Skeletal muscle tissue (tissue), 3 donors: ENCODE measurements at regions not wholly inside any gene's neighbourhood (a gene's known extent, or its start where the extent isn't known, plus 50 kb on each side); places are given as distances from the start of the nearest gene placed in this dataset.
"Not testable (repeated sequence)": the region's sequence is repeated elsewhere in the genome, so short reads cannot be mapped to it uniquely, and the experiment has no call there.

ENCODE experiments used
- H3K27ac ChIP-seq: one replicate; pipeline ENCODE4 v1.7.0; 2013; ENCODE audit warnings: mild to moderate bottlenecking, low read depth, low read length, inconsistent platforms
- H3K27me3 ChIP-seq, 3 donors: one replicate each; pipeline ENCODE4 v1.7.0; 2013; ENCODE audit warnings: low read length in 3 of 3; ENCODE audit not compliant: control insufficient read depth in 3 of 3, insufficient read depth in 3 of 3
- H3K36me3 ChIP-seq, 3 donors: one replicate each; pipeline ENCODE4 v1.7.0; 2013; ENCODE audit warnings: low read length in 3 of 3; ENCODE audit not compliant: control insufficient read depth in 3 of 3, insufficient read depth in 3 of 3
- H3K4me1 ChIP-seq, 3 donors: one replicate each; pipeline ENCODE4 v1.7.0; 2013; ENCODE audit warnings: low read length in 3 of 3, mild to moderate bottlenecking in 3 of 3; ENCODE audit not compliant: control insufficient read depth in 3 of 3, insufficient read depth in 3 of 3
- H3K4me3 ChIP-seq, 3 donors: one replicate each; pipeline ENCODE4 v1.7.0; 2013; ENCODE audit warnings: low read length in 3 of 3
- H3K9ac ChIP-seq, 3 donors: one replicate each; pipeline ENCODE4 v1.7.0; 2013; ENCODE audit warnings: low read length in 3 of 3, mild to moderate bottlenecking in 3 of 3, moderate library complexity in 2 of 3, low read depth in 1 of 3
- H3K9me3 ChIP-seq, 3 donors: one replicate each; pipeline ENCODE4 v1.7.0; 2013; ENCODE audit warnings: low read length in 3 of 3; ENCODE audit not compliant: control insufficient read depth in 3 of 3
- donor health status: Osteomylitis.

DNA sequence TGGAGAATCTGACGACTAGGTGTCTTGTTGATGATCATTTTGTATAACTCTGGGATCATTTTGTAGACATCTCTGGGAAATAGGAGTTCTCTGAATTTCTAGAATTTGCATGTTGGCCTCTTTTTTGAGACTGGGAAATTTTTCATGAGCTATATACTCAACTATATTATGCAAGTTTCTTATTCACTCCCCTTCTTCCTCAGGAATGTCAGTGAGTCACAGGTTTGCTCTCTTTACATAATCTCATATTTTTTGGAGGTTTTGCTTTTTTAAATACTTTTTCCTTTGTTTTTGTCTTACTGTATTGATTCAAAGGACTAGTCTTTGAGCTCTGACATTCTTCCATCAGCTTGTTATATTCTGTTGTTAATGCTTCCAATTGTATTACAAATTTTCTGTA, 1324.2 kb downstream of the TECRL start:
- H3K27me3 ChIP-seq: no peaks in the 10 kb centered on the region
- no peaks in the 10 kb centered on the region for H3K4me1 ChIP-seq
- peaks cover 0 to 5% (median 2%) of the 10 kb centered on the region in 3 donors for H3K9me3 ChIP-seq
- no peak overlapping the region for H3K4me3 ChIP-seq
- H3K36me3 ChIP-seq: no peaks in the 10 kb centered on the region
- H3K27ac ChIP-seq: no peak overlapping the region
- no peak overlapping the region for H3K9ac ChIP-seq

GRCh38 chr4:63080934-63081333, 1328.3 kb downstream of the TECRL start:
- H3K4me3 ChIP-seq: no peak overlapping the region
- H3K27me3 ChIP-seq: no peaks in the 10 kb centered on the region
- H3K9ac ChIP-seq: no peak overlapping the region
- no peak overlapping the region for H3K27ac ChIP-seq
- peaks cover 0 to 8% (median 2%) of the 10 kb centered on the region in 3 donors for H3K9me3 ChIP-seq
- no peaks in the 10 kb centered on the region for H3K36me3 ChIP-seq
- no peaks in the 10 kb centered on the region for H3K4me1 ChIP-seq

GRCh38 chr4:63063760-63064159, 1345.5 kb downstream of the TECRL start:
- H3K27ac ChIP-seq: no peak overlapping the region
- H3K27me3 ChIP-seq: no peaks in the 10 kb centered on the region
- no peaks in the 10 kb centered on the region for H3K36me3 ChIP-seq
- no peaks in the 10 kb centered on the region for H3K4me1 ChIP-seq
- H3K4me3 ChIP-seq: no peak overlapping the region
- H3K9ac ChIP-seq: no peak overlapping the region
- no peaks in the 10 kb centered on the region for H3K9me3 ChIP-seq

GRCh38 chr4:63062891-63063290, 1346.4 kb downstream of the TECRL start:
- not testable (repeated sequence) for H3K4me1 ChIP-seq, H3K27ac ChIP-seq, H3K4me3 ChIP-seq, H3K36me3 ChIP-seq, H3K9ac ChIP-seq, H3K27me3 ChIP-seq, H3K9me3 ChIP-seq

DNA sequence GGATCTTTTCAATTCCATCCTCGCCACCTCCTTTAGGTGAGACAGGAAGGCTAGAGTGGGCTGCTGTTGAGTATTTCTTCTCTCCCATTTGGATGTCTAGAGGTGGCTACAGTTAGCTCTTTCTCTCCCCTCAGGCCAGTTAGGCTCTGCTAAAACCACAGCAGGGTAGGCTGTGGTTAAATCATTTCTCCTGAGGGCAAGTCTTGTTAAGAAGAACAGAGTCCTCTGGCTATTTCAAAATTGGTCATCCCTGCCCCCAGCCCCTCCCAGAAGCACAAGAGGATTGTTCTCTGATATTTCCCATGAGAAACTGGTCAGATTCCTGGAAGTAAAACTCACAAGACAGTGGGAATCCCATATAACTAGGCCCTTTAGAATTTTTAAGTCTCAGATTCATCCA, 1359.5 kb downstream of the TECRL start:
- Histone ChIP-seq H3K9ac (no peak overlapping the region), H3K36me3 (no peaks in the 10 kb centered on the region), H3K4me1 (no peaks in the 10 kb centered on the region), H3K27ac (no peak overlapping the region), H3K9me3 (no peaks in the 10 kb centered on the region), H3K4me3 (no peak overlapping the region), H3K27me3 (no peaks in the 10 kb centered on the region)

- Histone ChIP-seq H3K9ac (no peak overlapping the region), H3K36me3 (no peaks in the 10 kb centered on the region), H3K27me3 (no peaks in the 10 kb centered on the region), H3K27ac (no peak overlapping the region), H3K4me3 (no peak overlapping the region), H3K4me1 (no peaks in the 10 kb centered on the region), H3K9me3 (no peaks in the 10 kb centered on the region)
Measured at GRCh38 chr4:63049278-63049677, 1360.0 kb downstream of the TECRL start.

GRCh38 chr4:63036159-63036866, 1372.9 kb downstream of the TECRL start:
- Histone ChIP-seq H3K4me1 (no peaks in the 10 kb centered on the region), H3K9ac (no peak overlapping the region), H3K27ac (no peak overlapping the region), H3K4me3 (no peak overlapping the region), H3K27me3 (no peaks in the 10 kb centered on the region), H3K9me3 (no peaks in the 10 kb centered on the region), H3K36me3 (no peaks in the 10 kb centered on the region)

GRCh38 chr4:63029380-63029779, 1379.9 kb downstream of the TECRL start:
- no peaks in the 10 kb centered on the region for H3K27me3 ChIP-seq
- H3K4me3 ChIP-seq: no peak overlapping the region
- no peak overlapping the region for H3K9ac ChIP-seq
- peaks cover 0 to 3% (median 0%) of the 10 kb centered on the region in 3 donors for H3K9me3 ChIP-seq
- no peaks in the 10 kb centered on the region for H3K4me1 ChIP-seq
- H3K27ac ChIP-seq: no peak overlapping the region
- H3K36me3 ChIP-seq: no peaks in the 10 kb centered on the region

DNA sequence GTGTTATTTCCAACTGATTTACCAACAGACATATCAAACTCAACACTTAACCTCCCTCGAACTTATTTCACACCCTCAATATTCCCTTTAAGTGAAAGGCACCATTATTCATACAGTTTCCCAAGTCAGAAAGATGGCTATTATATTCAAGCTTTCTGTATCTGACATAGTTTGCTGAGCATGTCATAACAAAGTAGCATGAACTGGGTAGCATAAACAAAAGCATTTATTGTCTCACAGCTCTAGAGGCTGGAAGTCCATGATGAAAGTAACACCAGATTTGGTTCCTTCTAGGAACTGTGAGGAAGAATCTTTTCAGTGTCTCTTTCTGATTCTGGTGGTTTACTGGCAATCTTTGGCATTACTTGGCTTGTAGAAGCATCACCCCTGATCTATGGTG, 1388.6 kb downstream of the TECRL start:
- Histone ChIP-seq H3K9ac (no peak overlapping the region), H3K36me3 (no peaks in the 10 kb centered on the region), H3K4me3 (no peak overlapping the region), H3K27me3 (no peaks in the 10 kb centered on the region), H3K4me1 (no peaks in the 10 kb centered on the region), H3K27ac (no peak overlapping the region), H3K9me3 (peaks cover 0 to 3% (median 0%) of the 10 kb centered on the region in 3 donors)

DNA sequence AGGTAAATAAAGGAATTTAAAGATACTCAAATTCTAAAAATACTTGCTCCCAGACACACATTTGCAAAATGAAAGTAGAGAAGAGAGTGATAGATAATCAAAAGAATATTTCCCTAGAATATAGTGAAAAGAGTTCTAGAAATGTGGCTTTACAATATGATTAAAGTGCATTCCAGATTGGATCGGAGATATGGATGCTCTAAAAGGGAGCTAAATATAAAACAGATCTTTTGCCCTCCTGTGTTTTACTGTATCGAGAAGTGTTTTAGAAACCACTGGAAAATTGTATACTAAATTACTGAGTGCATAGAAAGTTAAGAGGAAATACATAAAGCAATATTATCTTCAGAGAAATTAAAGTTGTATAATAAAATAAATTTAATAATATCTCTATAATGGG, 1392.0 kb downstream of the TECRL start:
- Histone ChIP-seq H3K9ac (no peak overlapping the region), H3K4me3 (no peak overlapping the region), H3K27ac (no peak overlapping the region), H3K36me3 (no peaks in the 10 kb centered on the region), H3K9me3 (peaks cover 0 to 3% (median 0%) of the 10 kb centered on the region in 3 donors), H3K4me1 (no peaks in the 10 kb centered on the region), H3K27me3 (no peaks in the 10 kb centered on the region)
